Fibroblast of villous mesenchyme (primary cell): ENCODE measurements at regions not wholly inside any gene's neighbourhood (a gene's known extent, or its start where the extent isn't known, plus 50 kb on each side); places are given as distances from the start of the nearest gene placed in this dataset.

ENCODE experiments used
- DNase-seq: peaks from one replicate; pipeline ENCODE4 v3.0.0-alpha.2; 2010; ENCODE audit warnings: low read depth
- H3K4me3 ChIP-seq: 2 replicates; pipeline ENCODE4 v1.5.1; 2011; ENCODE audit warnings: low read depth, mild to moderate bottlenecking, low read length
- TF ChIP-seq, protein P1 (sequence below): IDR thresholded peaks from 2 replicates; pipeline ENCODE4 v1.5.1; 2012; ENCODE audit warnings: low read depth, mild to moderate bottlenecking, low read length; ENCODE audit not compliant: insufficient read depth

DNA sequence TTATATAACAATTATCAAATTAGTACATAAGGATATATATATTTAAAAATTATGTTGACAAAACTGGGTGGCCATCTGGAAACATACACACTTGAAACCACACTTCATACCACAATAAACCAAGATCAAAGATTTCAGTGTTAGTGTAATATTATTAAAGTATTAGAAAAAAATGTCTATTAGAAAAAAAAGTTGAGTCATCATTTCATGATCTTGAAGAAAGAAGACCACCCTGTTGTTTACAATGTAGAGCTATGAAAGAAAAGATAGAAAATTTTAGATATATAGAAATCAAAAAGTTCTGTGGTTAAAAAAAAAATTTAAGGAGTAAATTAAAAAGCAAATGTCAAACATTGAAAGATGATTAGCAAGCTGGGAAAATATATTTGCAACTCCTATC is 224.5 kb upstream of the CDH20 start:
- H3K4me3 ChIP-seq = no peak overlapping the region
- TF ChIP-seq, protein P1, sequence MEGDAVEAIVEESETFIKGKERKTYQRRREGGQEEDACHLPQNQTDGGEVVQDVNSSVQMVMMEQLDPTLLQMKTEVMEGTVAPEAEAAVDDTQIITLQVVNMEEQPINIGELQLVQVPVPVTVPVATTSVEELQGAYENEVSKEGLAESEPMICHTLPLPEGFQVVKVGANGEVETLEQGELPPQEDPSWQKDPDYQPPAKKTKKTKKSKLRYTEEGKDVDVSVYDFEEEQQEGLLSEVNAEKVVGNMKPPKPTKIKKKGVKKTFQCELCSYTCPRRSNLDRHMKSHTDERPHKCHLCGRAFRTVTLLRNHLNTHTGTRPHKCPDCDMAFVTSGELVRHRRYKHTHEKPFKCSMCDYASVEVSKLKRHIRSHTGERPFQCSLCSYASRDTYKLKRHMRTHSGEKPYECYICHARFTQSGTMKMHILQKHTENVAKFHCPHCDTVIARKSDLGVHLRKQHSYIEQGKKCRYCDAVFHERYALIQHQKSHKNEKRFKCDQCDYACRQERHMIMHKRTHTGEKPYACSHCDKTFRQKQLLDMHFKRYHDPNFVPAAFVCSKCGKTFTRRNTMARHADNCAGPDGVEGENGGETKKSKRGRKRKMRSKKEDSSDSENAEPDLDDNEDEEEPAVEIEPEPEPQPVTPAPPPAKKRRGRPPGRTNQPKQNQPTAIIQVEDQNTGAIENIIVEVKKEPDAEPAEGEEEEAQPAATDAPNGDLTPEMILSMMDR = no peak
- DNase-seq = no peak

DNA sequence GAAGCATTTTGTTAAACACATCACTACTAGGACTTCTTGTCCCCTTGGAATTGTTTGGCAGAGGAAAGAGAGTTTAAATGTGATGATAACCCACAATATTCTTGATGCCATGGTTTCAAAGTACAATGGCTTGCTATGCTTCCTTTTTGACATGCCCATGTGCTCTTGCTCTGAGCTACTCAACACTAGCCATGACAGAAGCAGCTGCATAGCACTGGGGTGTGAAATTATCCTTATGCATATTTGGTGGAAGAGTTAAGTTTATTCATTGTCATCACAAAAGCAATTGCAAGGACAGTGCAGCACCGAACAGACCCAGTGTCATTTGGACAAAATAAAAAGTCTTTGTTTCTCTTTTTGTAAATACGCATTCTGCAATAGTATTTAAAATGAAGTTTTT is 209.9 kb upstream of the CDH20 start:
- TF ChIP-seq, protein P1 = no peak
- no peak for DNase-seq
- no peak overlapping the region for H3K4me3 ChIP-seq

GRCh38 chr18:61127714-61128467 is 205.3 kb upstream of the CDH20 start:
- no peak overlapping the region for H3K4me3 ChIP-seq
- no peak for DNase-seq
- TF ChIP-seq, protein P1 = no peak

GRCh38 chr18:61129001-61129400 is 204.2 kb upstream of the CDH20 start:
- TF ChIP-seq, protein P1 = no peak
- no peak overlapping the region for H3K4me3 ChIP-seq
- no peak for DNase-seq

DNA sequence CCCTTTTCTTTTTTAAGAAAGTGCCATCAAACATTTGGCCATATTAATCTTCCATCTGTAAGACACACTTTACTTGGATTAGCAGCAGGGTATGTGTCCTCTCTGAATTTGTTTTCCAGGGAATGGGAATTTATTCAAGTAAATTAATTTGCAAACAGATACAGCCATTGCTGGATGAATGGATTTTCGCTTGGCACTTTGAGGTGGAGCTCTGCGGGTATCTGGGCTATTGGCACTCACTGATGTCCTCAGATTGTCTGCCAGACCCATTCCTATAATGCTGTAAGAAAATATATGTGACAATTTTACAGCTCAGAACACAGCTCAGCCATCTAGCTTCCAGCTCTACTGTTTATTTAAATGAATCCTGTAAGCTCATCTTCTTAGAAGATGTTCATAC is 201.2 kb upstream of the CDH20 start:
- DNase-seq = no peak
- TF ChIP-seq, protein P1 = no peak
- H3K4me3 ChIP-seq = no peak overlapping the region

GRCh38 chr18:61133783-61134182 is 199.4 kb upstream of the CDH20 start:
- no peak for DNase-seq
- H3K4me3 ChIP-seq = no peak overlapping the region
- TF ChIP-seq, protein P1 = no peak
